NCI-H524 treated with DMSO at 0.1 percent for 48 hours (cell line): ENCODE measurements at regions not wholly inside any gene's neighbourhood (a gene's known extent, or its start where the extent isn't known, plus 50 kb on each side); places are given as distances from the start of the nearest gene placed in this dataset.
"Not testable (repeated sequence)": the region's sequence is repeated elsewhere in the genome, so short reads cannot be mapped to it uniquely, and the experiment has no call there.

ENCODE experiments used
- DNase-seq: peaks from one replicate; lab custom pipeline; 2025; lab: John Stamatoyannopoulos, UW

DNA sequence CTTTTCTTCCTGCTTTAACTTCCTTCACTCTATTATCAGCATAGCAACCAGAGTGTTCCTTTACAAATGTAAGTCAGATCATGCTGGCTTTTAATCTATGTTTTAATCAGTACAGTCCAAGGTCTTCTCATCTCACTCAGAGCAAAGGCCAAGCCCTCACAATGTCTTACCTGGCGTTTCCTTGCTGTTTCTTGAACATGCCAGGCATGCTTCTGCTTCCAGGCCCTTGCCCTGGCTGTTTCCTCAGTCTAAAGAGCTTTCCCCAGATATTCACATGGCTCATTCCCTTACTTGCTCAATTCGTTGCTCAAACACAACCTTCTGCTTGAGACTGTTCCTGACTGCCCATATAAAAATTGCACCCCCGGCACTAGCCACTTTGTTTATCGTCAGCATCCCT, 121.7 kb upstream of the GLRA1 start:
- DNase-seq, result no peak

DNA sequence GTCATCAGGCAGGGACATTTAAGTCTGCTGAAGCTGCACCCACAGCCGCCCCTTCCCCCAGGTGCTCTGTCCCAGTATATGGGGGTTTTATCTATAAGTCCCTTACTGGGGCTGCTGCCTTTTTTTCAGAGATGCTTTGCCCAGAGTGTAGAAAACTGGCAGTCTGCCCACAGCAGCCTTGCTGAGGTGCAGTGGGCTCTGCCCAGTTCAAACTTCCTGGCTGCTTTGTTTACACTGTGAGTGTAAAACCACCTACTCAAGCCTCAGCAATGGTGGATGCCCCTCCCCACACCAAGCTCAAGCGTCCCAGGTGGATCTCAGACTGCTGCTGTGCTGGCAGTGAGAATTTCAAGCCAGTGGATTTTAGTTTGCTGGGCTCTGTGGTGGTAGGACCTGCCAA, 114.2 kb upstream of the GLRA1 start:
- DNase-seq, result not testable (repeated sequence)

DNA sequence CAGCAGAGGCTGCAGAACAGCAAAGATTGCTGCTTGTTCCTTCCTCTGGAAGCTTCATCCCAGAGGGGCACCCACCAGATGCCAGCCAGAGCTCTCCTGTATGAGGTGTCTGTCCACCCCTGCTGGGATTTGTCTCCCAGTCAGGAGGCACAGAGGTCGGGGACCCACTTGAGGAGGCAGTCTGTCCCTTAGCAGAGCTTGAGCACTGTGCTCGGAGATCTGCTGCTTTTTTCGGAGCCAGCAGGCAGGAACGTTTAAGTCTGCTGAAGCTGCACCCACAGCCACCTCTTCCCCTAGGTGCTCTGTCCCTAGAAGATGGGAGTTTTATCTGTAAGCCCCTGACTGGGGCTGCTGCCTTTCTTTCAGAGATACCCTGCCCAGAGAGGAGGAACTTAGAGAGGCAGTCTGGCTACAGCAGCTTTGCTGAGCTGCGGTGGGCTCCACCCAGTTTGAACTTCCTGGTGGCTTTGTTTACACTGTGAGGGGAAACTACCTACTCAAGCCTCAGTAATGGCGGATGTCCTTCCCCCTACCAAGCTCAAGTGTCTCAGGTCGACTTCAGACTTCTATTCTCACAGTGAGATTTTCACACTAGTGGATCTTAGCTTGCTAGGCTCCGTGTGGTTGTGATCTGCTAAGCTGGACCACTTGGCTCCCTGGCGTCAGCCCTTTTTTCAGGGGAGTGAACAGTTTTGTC, 101.8 kb upstream of the GLRA1 start:
- not testable (repeated sequence) for DNase-seq

DNA sequence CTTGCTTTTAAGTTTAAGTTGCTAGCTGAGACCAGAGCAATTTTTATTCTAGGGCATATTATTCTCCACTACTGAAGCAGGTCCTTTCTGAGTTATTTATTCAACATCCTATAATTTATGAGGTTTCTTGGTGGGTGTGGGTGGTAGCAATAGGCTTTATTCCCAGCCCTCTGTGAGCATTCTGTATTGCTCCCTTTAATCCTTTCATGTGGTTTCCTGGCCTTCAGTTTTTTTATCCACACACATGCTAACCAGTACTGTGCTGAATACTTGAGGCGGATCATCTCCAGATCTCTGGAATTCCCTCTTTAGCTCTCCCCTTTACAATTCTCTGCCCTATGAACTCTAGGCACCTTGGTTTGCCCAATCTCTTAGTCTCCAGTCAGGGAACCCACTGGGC, 91.8 kb upstream of the GLRA1 start:
- DNase-seq, result no peak

DNA sequence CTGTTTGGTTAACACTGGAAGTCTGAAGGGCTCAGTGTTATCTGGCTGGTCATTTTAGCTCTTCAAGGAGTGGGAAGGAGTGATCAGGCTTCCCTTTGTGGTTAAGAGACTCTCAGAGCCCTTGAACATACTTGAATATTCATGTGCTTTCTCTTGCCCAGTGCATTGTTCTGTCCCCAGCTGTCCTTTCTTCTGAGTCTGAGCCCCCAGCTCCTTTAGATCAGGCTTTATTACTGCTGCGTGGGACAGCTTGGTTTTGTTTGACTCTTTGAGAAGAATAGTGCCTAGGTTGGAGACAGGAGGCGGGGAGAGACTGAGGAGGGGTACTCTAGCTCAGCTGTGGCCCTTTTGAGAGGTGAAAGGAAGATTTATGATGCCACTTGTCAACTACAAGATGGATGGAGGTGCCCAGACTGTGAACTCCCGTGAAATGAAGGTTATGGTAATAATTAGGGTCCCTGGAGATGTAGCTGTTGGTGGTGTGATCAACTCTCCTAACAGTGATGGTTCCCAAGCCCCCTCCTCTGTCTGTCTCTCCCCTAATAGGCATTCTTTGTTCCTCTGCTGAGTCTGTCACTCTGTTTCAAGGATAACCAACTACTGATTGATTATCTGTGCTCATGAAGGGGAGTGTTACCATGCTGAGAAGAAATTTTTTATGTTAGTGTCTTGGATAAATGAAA, 83.1 kb upstream of the GLRA1 start:
- DNase-seq, result no peak

DNA sequence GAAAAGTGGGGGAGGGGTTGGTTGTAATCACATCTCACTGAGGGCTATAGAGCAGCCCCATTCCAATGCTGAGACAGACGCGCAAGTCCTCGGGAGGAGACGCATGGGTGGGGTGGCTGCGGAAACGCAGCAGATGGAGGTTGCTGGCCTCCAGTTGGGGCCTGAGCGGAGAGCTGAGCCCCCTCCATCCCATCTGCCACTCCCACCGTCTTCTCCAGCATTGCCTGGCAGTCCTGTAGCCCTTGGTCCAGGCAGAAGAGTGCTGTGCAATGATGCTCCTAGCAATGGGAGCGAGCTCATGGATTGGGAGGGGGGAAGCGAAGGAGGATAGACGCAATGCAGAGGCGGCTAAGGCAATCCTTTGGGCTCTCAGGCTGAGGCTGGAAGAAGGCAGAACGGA, 79.4 kb upstream of the GLRA1 start:
- DNase-seq, result peak; percentile 51
